NCI-H2196 treated with DMSO at 0.1 percent for 48 hours (cell line): ENCODE measurements at regions not wholly inside any gene's neighbourhood (a gene's known extent, or its start where the extent isn't known, plus 50 kb on each side); places are given as distances from the start of the nearest gene placed in this dataset.
"Not testable (repeated sequence)": the region's sequence is repeated elsewhere in the genome, so short reads cannot be mapped to it uniquely, and the experiment has no call there.

Experiments
- DNase-seq: peaks from one replicate; lab custom pipeline; 2025; ENCODE audit not compliant: unreplicated experiment; lab: John Stamatoyannopoulos, UW

DNA sequence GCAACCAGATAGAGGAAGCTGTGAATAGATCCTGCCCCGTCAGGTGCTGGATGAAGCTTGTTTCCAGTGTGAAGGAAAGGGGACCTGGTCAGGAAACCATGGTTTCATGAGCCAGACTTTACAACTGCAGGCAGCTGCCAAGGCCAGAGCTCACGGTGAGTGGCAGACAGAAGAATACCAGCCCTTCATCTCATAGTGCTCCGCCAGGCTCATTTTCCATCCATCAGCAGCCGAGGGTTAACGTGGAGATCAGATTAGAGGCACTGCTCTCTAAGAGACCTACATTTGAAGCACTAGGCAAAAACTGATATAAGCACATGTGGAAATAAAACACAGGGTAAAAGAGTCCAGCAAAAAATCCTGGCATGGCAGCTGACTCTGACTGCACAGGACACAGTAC lies 172.4 kb downstream of the CD24 start:
- no peak for DNase-seq

DNA sequence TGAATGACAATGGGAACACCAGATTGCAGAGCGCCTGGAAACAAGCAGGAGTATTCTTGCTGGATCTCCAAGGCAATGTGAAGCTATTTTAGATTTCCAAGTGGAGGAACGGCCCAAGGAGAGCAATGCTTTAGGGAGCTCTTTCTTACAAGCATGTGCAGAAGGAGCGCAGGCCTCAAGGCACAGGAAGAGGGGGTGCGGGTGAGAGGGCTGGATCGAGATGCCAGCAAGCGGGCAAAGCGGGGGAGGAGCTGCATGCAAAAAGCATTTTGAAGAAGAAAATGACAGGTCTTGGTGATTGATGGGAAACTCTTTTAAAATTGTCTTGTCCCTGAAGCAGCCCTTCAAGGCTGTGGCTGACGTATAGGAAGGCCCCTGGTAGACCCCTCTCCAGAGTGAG lies 171.9 kb downstream of the QRSL1 start:
- DNase-seq: no peak

DNA sequence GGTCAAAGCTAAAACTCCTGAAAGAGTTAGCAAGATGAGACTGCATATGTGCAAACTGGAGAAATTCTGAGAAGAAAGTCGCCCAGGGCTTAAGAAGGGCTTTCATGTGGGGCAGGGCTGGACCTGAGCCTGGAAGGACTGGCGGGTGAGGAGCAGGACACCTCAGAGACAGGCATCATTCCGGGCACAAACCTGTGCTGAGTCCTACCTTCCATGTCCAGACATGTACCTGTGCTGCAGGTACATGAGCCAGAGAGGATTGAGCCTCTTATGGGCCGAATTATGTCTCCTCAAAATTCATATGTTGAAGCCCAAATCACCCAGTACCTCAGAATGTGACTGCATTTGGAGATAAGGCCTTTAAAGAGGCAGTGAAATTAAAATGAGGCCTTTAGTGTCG lies 171.0 kb downstream of the QRSL1 start:
- no peak for DNase-seq

DNA sequence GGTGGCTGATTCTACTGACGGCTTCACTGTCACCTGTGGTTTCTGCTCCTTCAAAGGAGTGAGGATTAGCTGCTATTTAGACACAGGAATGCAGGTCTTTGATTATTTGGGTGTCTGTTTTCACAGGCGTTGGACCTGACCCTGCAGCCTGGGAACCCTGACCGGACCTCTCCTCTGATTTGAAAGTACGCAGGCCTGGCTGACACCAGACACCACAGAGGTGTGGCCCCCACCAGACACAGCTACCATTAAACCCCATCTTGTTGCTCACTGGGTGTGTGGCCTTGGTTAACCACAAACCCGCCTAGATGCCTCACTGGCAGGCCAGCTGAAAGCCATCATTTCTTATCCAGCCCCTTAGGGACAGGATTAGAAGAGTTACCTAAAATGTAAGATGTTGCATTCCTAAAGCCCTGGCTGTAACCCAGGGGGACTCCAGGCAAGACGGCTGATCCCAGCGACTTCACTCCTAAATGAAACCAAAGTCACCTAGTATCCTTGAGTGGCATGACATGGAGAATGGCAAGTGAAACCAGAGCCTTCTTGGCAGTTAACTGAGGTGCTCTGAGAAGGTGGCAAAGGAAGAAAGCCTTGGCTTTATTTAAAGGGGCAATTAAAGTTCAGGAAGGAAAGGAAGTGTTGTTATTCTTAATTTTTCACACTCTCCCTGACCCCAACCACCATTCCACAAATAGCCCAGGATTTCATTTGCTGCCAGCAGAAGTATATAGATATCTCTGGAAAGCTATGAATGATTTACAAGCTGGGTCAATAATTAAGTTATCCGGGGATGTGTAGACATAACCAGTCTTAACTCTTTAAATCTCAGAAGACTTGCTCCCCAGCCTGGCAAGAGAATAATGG lies 169.9 kb downstream of the QRSL1 start:
- DNase-seq: no peak

DNA sequence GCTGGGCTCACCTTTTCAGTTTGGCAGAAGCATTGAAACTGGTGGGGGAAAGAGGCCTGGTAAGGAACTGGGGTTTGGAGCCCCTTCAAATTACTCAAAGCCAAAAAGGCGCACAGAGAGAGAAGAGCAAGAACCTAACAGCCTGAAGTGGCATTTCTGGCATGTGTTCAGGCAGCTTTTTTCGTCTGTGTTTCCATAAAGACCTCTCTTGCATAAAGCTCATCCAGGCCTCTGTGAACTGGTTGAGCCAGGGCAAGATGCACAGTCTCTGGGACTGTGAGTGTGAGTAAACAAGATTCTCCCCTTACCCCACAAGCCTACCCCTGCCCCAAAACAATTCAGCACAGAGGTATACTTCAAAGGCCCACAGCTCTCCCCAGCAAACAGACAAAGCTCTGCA lies 167.8 kb downstream of the QRSL1 start:
- DNase-seq: no peak

DNA sequence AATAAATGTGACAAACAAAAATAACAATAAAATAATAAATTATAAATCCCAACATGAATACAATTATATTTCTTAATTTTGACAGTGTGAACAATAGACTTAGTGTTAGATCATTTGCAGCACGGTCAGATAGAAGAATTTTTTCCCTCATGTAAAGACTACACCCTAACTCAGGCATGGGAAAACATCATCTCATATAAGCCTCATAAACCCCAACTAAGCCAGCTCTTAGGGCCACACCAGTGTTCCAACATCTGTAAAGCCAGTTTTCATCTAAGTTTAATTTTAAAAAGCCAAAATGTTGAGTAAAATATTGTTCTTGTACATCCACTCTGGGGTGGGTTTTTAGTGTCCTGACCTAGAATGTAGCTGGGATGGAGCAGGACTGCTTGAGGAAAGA lies 167.4 kb downstream of the QRSL1 start:
- no peak for DNase-seq

DNA sequence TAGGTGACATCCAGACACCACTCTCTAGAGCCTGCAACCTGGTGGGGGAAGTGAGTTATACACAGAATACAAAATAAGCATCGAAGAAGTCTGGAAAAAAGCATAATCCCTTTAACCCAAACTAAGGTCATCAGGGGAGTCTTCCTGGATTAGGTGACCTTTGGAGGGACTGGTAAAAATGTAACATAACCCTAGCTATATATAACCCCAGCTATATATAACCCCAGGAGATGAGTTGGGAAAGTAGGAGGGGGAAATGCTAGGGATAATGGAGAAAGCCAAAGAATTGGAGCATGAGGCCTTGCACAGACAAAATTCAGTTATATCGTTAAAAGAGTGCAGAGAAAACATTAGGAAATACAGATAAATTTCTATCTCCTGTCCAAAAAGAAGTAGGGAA lies 164.8 kb downstream of the QRSL1 start:
- DNase-seq: no peak

DNA sequence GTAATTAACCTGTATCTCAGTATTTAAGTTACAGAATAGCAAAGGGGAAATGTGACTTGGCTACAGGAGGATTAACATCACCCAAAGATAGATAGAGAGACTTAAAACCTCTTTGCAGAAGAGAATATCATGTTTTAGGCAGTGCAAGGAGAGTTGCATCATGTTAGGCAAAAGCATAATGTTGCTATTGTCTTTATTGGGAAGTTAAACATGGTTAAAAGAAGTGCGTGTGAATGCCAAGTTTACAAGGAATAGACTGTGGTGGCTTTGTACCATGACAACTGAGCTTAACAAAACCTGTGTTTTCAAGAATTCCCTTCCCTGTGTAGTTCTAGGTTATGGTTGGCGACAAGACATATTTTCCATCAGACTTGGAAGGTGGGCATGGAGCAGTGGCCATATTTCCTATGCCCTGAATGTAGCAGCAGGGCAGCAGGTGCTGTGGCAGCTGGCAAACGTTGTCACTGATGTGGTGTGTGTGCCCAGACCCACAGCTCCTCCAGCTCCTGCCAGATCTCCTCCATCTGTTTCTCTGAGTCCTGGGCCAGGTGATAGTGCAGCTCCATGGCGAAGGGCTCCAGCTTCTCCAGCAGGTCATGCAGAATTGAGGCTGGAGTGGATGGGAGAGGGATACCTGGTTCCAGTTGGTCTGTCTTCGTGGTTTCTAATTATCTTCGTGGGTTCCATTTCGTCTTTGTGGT lies 163.3 kb downstream of the QRSL1 start:
- no peak for DNase-seq

DNA sequence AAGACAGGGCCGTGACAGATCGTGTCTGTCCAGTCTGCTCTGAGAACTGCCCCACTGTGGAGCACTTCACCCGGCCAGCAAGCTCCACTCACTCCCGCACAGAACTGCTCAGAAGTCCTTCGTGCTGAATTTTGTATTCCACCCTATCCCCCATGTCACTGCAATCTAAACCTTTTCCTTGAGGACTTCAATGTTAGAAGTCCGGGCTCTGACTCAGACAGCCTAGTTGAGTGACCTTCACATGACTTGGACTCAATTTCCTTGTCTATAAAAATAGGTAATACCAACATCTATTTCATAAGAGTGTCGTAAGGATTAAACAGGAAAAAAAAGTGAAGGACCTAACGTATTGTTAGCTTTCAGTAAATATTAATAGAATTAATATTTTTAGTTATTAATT lies 161.6 kb downstream of the QRSL1 start:
- DNase-seq: no peak

DNA sequence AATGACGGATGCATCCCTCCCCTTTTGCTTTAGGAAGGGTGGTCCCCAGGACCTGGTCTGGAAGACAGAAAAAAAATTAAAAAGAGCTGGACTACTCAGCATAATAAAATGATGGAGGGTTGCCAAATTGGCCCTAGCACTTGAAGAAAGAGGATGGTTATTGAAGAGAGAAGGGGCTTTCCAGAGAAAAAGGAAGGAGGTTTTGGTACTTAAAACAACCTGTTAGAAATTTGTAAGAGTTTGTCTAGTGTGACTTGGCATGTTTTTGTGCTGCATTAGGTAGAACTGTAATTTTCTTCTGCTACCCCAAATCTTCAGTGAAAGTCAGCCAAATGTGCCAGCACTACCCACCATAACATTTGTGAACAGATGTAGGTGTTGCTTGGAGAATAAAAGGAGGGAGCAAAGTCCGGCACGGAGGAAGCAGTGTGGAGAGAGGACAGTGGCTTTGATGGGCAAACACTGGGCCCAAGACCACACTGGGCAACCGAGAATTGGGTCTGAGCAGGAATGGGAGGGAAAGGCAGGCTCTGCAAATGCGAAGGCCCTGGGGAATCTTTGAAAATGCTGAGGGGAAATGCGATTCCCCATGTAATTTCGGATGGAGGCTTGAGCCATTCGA lies 160.9 kb downstream of the QRSL1 start:
- DNase-seq: no peak

DNA sequence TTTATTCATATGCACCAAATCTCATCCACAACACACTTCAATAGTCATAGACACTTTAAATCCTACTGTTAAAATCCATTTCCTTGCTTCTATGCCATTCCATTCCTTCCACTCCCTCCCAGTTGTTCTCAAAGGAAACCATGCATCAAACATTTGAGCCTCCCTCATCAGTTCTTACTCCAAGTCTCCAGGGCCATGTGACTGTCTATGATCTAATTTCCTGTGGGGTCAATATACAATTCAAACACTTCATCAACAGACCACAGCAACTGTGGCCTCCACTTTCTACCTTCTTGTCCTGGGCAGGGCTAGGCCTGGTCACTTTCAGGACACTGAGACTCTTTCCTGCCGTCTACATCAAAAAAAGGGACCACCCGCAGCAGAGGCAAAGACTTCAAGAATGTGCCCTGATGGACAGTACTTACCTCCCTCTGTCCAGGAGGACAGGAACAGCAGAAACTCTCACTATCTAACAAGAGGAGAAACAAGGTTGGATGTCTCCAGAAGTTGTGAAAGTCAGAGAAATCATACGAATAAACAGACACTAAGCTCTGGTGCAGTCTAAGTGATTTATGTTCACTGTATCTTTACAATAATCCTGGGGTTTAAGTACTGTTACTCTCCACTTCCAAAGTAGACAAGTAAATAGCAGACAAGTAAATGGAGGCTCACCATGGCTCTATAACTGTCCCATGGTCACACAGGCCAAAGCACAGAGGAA lies 160.2 kb downstream of the QRSL1 start:
- no peak for DNase-seq

DNA sequence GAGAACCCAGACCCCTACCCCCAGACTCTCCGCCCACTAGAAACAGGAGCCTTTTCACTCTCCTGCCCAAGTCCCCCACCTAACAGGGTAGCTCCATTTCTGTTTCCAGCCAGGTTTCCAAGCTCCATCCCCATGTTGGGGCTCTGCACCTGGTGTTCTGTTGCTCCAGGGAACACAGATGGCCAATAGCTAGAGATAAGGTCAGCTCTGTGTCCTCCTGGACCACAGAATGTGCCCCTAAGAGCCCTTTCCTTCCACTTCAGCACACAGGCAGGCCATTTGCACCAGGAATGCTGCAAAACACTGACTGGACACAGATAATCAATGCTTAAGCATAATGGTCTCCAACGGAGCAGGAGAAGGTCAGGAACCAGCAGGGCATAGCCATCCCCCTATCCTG lies 159.4 kb downstream of the QRSL1 start:
- DNase-seq: no peak

DNA sequence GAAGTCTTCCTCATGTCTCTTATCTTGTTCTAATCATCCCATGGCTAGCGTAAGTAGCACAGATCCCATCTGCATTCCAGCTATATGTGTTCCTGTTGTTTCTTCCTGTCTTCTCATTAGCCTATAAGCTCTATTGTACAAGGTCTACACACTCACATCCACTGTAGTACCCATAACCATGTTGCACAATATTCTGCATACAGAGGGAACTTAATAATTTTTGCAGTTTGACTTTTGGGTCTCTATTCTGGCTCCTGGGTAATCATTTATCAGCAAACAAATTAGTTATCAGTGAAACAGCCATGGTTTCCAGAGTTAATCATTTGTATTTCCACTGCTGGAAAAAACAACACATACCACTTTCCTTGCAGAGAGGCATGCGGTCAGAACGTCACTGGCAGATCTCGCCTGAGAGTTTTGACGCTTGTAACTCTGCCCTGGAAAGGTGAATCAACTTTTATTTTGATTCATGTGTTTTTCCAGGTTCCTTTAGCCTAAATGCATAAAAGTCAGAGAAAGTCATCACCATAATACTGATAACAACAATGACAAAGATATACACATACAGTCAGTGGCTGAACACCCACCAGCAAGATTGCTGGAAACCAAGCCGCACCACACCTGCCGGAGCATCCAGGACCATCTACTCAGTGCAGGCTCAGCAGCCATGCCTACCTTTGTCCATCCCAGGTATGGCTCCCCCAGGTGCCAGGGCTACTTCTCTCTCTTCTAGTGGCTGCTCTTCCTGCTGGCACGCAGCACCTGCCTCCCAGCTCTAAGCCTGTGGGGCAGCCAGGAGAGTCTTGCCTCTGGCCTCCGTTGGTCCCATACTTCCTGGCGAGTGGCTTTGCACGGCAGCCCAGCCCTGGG lies 158.2 kb downstream of the QRSL1 start:
- DNase-seq: no peak

DNA sequence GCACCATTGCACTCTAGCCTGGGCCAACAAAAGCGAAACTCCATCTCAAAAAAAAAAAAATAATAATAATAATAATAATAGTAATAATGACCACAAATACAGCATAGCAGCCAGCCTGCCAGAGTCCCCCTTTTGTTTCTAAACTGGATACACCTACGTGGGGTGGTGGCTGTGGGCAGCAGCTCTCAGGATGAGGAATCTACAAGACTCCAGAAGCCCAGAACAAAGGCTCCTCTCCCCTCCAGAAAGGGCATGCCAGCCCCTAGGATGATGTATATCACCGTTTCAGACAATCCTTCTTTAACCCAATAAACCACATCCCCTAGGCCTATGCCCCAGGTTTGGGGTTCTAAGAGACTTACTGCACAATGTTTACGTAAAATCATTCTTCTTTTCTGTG lies 155.9 kb downstream of the QRSL1 start:
- no peak for DNase-seq

DNA sequence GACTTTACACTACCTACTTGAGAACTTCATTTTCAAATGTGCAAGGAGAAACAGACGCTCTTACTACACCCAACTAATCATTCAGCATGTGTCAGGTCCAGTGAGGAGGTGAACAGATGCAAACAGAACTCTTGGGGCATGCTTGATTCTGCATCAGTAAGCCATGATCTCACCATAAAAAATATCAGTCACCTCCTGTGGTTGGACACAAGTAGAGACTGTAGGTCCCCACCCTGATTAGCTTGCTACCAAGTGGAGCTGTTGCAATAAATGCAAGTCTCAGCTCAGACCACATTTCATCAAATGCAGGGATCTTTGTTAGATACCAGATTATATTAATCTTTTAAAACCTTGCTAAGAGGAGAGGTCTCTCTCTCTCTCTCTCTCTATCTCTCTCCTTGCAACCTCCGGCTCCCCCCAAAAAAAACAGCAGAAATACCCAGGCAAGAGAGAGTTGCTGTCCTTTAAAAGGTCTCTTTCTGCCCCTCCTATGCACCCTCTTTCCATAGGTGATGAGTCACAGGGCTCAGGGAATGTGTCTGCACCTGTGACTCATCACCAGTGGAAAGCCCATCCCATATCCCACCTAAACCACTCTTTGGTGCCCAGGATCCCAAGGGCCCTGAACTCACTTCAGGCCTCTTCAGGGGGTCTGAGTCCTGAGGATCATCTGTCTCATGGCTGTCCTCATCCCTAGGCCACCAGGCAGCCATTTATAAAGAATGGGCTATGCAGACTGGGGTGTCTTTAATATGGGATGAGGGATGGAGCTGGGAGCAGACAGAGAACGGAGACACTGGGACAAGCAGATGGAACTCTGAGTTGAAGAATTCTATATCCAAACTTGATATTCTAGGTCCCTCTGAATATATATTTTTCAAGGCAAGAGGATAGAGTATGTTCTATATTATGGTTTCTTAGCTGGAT lies 154.5 kb downstream of the QRSL1 start:
- DNase-seq: no peak

DNA sequence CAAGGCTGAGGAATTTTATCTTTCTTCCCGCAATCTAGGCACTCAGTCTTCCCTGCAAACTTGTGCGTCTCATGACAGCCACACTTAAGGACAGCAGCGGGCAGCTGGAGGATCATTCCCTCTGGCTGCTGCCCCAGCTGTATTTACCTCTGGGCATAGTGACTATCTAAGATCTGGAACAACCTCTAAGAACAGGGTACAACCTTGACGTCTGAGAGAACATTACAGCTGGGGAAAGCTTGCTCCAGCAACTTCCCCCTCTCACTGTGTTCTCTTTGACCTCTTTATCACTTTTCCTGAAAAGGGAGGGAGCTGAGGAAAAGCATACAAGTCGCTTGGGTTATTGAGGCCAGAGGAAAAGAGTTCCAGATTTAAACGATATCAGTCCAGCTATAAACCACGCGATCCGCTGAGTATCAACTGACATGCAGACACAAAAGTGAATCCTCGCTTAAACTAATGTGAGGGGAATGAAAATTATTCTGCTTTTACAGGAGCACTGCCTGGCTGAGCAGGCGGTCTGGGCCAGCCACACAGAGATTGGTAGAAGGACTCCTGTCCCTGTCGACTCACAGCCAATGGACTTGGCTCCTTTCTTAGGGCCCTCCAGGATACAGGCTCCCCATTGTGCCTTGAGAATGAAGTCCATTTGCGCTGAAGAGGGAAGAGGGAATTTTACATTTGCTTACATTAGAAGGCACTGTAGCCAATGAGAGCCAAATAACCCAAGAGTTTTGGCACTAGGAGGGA lies 153.3 kb downstream of the QRSL1 start:
- no peak for DNase-seq

DNA sequence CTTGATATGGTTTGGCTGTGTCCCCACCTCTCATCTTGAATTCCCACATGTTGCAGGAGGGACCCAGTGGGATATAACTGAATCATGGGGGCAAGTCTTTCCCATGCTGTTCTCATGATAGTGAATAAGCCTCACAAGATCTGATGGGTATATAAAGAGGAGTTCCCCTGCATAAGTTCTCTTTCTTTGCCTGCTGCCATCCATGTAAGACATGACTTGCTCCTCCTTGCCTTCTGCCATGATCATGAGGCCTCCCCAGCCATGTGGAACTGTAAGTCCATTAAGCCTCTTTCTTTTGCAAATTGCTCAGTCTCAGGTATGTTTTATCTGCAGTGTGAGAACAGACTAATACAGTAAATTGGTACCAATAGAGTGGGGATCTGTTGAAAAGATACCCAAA lies 150.2 kb downstream of the QRSL1 start:
- not testable (repeated sequence) for DNase-seq

DNA sequence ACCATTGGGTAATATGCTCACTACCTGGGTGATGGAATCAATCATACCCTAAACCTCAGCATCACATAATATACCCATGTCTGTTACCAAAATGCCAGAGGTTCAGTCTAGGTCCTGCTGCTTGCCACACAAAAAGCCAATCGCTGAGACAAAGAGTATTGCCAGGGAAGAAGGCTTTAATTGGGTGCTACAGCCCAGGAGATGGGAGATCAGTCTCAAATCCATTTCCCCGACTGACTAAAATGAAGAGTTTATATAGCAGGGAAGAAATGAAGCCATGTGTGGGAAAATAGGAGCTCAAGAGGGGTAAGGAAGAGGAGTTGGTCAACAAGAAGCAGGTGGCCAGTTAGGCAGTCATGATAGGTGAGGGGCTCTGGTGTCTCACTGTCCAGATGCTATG lies 149.6 kb downstream of the QRSL1 start:
- DNase-seq: no peak
